ENCODE measurements at regions not wholly inside any gene's neighbourhood (a gene's known extent, or its start where the extent isn't known, plus 50 kb on each side); places are given as distances from the start of the nearest gene placed in this dataset.
"Not testable (repeated sequence)": the region's sequence is repeated elsewhere in the genome, so short reads cannot be mapped to it uniquely, and the experiment has no call there.

DNA sequence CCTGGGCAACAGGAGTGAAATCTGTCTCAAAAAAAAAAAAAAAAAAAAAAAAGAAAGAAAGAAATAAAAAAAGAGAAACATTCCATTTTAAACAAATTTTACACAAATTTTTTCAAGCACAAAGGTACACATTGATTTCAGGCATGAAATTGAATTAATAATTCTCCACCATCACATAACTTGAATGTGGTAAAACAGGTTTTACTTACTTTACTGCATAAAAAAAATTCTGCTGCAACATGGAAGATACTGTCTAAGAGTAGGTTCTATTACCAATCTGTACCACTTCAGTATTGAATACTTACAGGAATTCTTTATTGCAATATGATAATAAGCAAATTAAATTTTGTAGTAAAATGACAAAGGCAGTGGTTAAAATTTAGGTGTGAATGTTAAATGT, 271.6 kb upstream of the ARSJ start:
- DNase-seq, result no peak

DNA sequence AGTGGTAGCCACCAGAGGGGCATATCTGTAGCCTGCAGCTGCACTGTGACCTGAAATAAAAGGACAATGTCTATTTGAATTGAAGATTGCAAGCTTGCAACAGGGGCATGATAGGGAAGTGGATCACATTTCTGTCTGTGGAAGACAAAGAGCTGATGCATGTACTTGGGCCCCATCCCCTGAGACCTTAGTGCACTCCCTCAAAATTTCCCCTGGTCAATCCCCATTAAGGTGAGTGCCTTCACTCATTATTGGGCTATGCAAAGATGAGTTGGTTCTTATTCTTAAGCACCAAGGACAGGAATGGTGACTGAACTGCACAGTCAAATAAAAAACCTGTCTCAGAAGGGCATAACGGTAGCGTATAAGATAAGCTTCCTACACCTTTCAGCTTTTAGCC, 273.1 kb upstream of the ARSJ start:
- no peak for DNase-seq

DNA sequence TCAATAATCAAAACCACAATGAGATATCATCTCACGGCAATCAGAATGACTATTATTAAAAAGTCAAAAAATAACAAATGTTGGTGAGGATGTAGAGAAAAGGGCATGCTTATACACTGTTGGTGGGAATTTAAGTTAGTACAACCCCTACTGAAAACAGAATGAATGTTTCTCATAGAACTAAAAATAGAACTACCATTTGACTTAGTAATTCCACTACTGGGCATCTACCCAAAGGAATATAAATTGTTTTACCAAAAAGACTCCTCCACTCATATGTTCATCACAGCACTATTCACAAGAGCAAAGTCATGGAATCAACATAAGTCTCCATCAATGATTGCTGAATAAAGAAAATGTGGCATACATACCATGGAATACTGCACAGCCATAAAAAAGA, 278.1 kb upstream of the ARSJ start:
- DNase-seq, result no peak

DNA sequence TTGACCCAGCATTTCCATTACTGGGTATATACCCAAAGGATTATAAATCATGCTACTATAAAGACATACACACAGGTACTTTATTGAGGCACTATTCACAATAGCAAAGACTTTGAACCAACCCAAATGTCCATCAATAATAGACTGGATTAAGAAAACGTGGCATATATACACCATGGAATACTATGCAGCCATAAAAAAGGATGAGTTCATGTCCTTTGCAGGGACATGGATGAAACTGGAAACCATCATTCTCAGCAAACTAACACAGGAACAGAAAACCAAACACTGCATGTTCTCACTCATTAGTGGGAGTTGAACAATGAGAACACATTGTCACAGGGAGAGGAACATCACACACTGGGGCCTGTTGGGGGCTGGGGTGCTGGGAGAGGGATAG, 283.0 kb upstream of the ARSJ start:
- not testable (repeated sequence) for DNase-seq

DNA sequence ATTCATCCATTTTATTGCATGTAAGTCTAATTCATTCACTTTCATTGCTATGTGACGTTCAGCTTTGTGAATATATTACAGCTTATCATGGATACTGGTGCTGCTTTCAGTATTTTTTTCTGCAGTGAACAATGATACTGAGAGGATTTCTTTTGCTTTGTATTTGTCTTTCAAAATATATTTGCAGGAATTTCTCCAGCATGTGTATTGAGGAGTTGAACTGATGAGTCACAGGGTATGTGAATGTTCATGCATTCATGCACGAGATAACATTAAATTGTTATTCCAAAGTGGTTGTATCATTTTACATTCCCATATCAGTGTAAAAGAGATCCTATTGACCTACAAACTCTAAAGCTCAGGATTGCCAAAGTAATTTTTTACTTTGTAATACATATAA, 283.8 kb upstream of the ARSJ start:
- no peak for DNase-seq

DNA sequence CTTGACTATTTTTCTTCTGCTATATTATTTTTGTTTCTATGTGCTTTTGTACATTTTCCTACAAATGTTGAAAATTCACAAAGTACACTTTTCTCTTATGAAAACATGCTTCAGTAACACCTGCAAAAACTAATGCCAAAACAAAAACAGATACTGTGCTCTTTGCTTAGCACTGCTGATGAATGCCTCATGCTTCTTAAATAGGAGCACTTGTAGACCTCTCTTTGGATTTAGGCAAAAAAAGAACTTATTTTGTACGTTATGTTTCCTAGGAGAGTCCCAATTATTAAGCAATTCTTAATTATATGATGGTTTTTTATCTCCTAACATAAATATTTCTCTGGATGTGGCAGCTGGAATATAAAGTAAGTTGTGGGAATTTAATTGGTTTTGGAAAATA, 285.0 kb upstream of the ARSJ start:
- DNase-seq, result no peak

DNA sequence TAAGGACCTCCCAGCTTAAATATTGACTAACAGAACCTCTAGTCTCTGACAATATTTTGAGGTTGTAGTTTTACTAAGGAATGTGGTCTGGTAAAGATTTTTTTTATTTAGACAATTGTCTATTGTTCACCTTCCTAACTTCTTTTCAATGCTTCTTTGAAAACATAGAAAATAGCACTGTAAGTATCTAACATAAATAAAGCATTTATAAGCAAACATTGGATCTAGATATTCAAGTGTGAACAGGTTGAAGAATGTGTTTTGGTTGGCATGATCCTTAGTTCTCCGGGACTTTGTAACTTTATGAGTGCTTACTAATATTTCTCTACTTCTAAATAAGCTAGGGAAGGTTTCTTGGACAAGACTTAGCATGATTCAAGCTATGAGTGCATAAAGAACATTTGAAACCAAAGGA, 285.4 kb upstream of the ARSJ start:
- no peak for DNase-seq

DNA sequence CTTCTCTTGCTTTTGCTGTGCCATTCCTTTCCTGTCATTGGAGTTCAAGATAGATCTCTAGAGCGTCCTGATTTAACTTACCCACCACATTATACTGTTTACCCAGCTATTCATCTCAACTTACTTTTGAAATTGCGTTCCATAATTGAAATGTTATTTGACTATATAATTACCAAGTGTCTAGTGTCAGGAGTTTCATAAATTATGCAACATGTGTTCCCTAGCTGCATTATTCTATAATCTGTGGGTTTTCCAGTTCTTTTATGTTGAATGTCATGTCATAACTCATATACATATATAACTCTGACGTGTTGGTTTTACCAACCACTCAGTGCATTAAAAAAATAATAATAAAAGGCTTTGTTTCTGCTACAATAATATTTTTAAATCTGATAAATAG, 285.9 kb upstream of the ARSJ start:
- peak; percentile 41 for DNase-seq

DNA sequence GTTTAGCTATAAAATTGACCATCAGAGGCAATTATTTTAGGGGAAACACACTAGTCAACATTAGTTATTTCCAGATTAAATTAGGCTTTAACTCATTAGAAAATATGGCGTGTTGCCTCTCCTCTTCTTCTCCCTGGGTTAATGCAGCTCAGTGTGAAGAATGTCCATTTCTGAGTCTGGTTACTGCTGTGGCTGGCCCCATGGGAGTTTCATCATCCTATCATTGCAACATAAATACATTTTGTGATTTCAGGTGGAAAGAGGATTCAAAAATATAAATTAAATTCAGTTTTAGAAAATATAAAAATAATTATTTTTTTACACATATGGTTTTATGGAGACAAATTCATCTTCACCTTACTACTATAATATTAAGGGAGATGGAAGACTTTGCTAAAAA, 288.5 kb upstream of the ARSJ start:
- DNase-seq, result no peak

DNA sequence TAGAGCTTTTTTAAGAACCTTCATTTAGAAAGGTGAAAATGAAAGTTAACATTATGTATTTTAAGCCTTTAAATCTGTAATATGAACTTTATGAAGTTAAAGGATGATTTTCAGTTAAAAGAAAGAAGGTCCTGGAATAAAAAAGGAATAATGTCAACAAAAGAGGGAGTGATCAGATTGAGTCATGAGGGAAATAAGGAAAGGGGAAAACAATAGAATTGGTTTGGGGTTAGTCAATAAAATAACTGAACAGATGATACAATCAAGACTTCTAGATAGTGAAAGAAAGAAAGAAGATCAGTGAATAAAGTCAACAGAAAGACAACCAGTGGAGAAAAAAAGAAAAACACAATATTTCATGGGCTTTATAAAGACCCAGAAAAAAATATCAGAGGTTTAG, 291.6 kb upstream of the ARSJ start:
- no peak for DNase-seq

DNA sequence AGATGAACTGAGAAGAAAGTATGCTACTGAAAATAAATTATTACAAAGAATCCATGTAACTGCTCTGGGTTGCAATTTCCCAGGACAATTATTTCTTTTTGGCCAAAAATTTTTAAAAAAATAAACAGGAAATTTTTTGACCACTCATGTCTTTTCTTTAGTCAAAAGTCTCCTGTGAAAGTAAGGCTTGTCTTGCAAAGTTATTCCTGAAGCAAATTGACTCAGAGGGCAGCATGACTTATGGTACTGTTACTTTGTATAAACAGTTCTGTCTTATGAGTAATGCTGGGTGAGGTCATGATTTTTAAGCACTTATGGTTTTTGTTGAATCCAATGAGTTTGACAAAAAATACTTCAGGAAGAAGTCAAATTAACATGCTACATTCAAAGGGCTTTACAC, 292.8 kb upstream of the ARSJ start:
- DNase-seq, result no peak

DNA sequence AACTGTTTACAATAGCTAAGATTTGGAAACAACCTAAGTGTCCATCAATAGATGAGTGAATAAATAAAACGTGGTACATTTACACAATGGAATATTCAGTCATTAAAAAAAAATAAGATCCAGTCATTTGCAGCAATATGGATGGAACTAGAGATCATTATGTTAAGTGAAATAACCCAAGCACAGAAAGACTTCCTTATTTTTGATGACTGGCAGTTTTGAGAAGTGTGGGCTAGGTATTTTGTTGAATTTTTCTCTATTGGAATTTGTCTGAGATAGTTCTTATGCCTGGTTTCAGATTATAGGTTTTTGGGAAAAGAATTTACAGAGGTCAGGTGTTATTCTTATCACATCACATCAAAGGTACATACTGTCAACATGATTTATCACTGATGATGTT, 293.8 kb upstream of the ARSJ start:
- DNase-seq, result no peak

DNA sequence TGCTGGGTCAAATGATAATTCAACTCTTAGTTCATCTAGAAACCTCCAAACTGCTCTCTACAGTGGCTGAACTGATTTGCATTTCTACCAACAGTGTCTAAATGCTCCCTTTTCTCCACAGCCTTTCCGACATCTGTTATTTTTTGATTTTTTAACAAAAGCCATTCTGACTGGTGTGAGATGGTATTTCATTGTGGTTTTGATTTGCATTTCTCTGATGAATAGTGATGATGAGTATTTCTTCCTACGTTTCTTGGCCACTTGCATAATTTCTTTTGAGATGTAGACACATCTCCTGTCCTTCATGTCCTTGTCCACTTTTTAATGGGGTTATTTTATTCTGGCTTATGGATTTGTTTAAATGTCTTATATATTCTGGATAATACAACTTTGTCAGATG, 298.2 kb upstream of the ARSJ start:
- no peak for DNase-seq

DNA sequence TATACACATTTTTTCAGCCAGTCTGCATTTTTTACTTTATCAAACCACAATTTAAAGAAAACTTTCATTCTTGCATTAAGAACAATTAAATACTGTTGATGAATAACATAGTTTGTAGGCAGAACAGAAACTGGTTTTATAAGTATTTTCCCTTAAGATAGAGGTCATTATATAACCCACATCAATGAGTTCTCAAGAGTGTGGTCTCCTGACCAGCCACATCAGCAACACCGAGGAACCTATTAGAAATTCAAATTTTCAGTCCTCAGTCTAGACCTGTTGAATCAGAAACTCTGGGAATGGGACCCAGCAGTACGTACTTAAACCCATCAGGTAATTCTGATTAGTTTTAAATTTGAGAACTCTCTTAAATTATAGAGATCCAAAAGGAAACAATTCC, 299.6 kb upstream of the ARSJ start:
- no peak for DNase-seq

DNA sequence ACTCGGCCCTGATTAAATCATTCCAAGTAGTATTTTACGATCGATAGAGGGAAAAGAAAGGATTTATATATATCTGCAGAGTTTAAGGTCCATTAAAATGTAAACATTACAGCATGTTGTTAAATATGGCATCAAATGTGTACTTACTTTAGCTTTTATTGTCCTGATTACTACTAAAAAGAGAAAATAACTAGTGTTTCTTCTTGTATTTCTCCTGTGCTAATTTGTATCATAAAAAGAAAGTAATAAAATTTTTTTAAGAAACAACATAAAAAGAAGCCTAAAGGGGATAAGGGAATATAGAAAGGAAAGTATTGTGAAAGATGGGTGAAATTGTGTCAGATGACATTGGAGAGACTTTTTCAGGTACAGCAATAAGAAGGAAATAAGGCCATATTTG, 300.3 kb upstream of the ARSJ start:
- no peak for DNase-seq

DNA sequence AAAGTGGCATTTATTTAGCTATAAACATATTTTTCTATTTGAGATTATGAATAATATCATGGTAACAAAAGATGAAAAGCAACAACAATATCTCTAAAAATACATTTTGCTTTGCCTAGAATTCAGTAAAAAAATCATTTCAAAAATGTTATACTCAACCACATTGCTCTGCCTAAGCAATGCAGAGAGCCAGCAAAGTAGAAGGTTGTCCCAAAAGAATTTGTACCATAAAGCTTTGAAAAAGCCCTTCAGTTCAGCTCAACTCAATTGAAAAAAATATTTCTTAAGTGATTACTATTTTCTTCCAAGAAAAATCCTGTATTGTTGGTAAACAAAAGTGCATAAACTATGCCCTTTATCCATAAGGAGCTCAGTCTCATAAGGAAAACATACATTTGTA, 301.2 kb upstream of the ARSJ start:
- DNase-seq, result no peak

DNA sequence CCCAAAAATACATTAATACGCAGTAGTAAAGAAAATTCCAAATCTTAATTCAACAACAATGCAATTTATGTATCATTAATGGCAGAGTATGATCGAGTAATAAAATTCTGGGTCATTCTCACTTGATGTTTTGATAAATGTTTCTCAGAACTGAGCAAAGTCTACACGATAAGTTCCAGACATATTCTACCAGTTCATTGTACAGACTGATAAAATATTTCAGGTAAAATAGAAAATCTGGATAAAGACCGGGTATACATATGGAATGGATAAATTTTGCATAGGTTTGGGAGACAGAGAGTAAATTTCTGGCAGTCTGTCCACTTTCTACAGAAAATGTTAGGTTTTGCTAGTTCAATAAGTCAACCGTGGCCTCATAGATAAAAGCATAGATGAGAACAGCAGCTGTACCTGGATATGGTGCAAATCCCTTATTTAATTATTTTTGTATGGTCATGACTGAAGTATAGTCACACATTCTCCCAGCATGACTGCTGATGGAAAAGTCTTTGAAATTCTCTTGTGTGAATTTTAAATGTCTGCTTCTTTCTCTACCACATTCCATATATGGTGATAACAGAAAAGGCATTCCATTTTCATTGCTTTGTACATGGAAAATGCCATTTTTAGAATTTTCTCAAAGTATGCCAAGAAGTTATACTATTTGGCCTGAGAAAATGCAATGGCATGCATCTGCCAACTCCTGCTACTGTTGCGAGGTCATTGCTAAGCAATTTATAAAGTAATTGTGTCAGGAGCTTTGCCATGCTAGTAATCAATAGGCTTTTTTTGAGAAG, 301.9 kb upstream of the ARSJ start:
- DNase-seq, result no peak

DNA sequence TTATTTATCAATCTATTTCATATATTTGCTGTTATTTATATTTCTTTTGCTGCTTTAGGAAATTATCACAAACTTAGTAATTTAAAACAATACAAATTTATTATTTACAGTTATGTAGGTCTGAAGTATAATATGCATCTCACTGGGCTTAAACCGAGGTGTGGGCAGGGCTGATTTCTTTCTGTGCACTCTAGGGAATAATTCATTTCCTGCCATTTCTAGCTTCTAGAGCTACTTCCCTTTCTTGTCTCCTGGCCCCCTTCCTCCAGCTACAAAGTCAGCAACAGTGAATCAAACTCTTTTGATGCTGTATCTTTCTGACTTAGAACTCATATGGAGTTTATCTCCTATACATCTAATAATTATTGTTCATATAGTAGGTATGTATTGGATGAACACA, 303.5 kb upstream of the ARSJ start:
- no peak for DNase-seq

DNA sequence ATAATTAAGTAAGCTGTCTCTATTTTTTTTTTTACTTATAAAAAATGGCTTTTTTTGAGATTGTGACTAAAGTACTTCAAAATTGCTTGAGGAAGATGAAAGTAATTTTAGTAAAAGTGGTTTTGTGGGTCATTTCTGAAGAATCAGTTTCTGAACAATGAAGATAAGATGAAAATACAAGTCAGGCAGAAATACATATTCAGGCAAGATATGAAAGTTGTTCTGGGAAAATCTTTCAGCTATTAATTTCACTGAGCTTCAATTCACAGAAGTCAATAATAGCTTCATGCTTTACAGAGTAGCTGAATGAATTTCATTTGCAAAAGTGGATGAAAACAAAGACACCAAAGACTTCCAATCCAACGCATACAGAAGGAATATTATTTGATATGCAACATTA, 305.2 kb upstream of the ARSJ start:
- no peak for DNase-seq

DNA sequence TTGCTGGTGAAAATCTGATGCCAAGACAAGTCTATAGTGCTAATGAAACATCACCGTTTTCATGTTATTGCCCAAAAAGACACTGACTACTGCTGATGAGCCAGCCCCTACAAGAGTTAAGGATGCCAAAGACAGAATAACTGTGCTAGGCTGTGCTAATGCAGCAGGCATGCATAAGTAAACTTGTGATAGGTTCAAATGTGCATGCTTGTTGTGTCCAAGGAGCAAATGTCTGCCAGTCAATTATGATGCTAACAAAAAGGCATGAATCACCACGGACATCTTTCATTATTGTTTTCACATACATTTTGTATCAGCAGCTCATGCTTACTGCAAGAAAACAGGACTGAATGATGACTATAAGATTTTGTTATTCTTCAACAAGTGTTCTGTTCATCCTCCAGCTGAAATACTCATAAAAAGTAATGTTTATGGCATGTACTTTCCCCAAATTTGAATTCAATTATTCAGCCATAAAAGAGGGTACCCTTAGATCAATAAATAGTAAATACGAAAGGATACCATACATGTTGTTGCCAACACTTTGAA, 306.9 kb upstream of the ARSJ start:
- no peak for DNase-seq

DNA sequence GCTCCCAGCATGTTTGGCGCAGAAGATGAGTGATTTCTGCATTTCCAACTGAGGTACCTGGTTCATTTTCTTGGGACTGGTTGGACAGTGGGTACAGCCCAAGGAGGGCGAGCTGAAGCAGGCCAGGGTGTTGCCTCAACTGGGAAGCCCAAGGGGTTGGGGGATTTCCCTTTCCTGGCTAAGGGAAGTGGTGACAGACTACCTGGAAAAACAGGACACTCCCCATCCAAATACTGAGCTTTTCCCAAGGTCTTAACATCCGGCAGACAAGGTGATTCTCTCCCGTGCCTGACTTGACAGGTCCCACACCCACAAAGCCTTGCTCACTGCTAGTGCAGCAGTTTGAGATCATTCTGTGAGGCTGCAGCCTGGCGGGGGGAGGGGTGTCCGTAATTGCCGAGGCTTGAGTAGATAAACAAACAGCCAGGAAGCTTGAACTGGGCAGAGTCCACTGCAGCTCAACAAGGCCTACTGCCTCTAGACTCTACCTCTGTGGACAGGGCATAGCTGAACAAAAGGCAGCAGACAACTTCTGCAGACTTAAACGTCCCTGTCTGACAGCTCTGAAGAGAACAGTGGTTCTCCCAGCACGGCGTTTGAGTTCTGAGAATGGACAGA, 307.7 kb upstream of the ARSJ start:
- no peak for DNase-seq

DNA sequence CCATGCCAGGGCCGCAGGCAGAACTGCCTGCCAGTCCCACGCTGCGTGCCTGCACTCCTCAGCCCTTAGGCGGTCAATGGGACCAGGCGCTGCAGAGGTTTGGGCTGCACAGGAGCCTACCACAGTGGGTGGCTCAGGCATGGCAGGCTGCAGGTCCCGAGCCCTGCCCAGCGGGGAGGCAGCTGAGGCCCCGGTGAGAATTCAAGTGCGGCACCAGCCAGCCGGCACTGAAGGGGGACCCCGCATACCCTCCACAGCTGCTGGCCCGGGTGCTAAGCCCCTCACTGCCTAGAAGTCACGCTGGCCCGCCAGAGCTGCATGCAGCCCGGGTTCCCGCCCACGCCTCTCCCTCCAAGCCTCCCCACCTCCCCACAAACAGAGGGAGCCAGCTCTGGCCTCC, 302.5 kb upstream of the UGT8 start:
- no peak for DNase-seq

DNA sequence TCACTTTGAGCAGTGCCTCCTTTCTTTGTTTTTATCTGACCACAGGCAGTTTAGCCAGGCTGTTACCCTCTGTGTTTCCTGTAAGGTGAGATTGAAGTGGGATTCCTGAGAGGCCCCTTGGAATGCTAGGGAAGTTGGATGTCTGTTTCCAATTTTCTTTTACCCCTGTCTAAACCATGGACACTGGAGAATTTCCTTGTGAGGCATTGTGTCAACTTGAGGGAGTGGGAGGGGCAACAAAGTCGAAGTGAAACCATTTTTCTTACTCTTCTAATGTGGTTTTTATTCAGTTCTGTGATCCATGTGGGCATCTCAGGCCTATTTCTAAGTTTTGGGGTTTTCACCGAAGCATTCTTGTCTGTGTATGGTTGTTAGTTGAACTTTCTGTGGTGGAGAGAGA, 296.1 kb upstream of the UGT8 start:
- DNase-seq, result no peak

DNA sequence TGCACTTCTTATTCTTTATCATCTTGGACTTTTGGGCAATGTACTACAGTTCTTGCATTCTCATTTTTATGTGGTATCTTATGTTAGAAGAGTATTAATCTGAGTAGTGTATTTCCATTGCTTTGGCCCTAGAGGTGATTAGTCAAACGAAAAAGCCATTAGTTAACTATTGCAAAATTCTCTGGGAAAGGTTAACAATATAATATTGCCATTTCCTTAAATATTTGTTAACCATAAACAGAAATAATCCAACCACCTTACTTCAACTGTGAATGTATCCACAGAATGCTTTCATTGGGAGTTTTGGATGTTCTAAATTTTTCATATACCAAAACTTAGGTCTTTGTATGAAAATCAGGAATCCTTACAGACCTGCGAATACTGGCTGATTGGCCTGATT, 294.6 kb upstream of the UGT8 start:
- no peak for DNase-seq

DNA sequence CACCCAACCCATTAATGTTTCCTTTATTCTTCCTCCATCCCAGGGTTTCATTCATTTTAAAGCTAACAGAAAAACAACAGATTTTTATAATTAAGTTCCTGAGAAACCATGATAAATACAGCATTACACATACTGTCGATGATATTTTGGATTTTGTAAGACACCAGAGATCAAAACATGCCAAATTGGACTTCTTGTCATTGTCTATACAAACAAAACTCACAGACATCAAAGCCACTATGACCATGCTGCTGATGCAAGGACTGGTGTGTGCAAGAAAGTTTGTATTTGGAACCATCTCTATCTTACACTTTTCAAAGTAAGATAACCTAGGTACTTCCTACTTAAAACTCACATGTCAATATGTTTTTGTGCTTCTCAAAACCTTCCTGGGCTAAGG, 294.0 kb upstream of the UGT8 start:
- DNase-seq, result no peak

Data from NCI-H1436 treated with DMSO at 0.1 percent for 48 hours (cell line).